Left renal cortex interstitium (tissue), 4 donors: ENCODE measurements at regions not wholly inside any gene's neighbourhood (a gene's known extent, or its start where the extent isn't known, plus 50 kb on each side); places are given as distances from the start of the nearest gene placed in this dataset.
A peak's percentile ranks its signal among the peaks of the same experiment; 100 is the strongest.
"Not testable (repeated sequence)": the region's sequence is repeated elsewhere in the genome, so short reads cannot be mapped to it uniquely, and the experiment has no call there.

ENCODE experiments used
- DNase-seq, 4 donors: peaks; one replicate each; pipeline ENCODE4 v3.0.0-alpha.2; 2013; ENCODE audit warnings: low read depth in 4 of 4, low spot score in 2 of 4, missing footprints in 1 of 4

DNA sequence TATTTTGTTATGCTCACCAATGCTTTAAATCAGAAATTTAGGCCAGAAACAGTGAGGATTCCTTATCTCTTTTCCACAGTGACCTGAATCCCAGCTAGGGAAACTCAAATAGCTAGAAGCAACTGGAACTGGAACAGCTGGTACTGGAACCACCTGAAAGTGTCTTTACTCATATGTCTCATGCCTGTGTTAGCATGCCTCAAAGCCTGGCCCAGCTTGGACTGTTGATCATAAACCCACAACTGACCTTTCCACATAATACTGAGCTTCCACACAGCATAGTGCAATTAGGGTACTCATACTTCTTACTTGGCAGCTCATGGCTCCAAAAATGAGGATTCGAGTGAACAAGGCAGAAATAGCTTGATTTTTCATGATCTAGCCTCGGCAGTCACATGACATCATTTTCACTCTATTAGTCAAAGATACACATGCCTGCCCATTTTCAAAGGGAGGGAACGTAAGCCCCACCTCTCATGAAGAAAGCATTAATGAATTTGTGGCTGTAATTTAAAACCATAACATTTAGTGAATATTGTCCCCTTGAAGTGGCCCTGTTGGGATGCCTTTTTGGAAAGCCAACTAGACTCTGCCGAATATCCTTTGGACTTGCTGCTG, 80.8 kb upstream of the ACSL1 start:
- no peak for DNase-seq

DNA sequence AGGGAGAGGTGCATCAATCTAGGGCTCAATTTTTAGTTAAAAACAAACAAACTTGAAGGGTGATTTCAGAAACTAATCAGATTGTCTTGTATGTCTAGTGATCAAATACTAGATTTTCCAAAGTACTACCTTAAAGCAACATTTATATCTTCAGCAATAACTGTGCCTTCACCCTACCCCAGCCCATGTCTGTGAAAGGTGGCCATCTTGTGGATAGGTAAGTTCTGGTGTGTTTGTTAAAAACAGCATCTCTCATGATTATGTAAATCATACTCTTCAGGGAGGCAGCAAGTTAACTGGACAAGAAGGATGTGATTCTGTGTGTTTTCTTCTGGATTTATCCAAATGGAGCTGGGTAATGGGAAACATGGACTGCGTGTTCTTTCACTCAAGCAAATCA, 81.4 kb upstream of the ACSL1 start:
- no peak for DNase-seq

DNA sequence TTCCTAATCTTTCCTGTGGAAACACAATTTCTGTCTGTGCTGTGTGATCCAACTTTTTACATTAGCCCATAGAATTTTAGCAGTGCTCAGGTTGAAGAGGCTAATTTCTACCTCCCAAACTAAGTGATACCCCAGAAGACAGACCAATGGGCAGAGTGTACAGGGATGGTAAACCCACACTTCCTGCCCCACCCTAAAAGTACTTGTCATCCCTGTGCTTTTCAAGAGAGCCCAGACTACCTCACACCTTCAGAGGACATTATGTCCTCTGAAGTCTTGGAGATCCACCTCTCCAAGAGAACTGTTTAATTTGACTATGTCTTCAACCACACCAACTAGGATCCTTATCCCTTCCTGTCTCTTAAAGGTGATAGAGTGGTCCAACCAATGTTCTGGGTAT, 82.0 kb upstream of the ACSL1 start:
- DNase-seq: no peak

DNA sequence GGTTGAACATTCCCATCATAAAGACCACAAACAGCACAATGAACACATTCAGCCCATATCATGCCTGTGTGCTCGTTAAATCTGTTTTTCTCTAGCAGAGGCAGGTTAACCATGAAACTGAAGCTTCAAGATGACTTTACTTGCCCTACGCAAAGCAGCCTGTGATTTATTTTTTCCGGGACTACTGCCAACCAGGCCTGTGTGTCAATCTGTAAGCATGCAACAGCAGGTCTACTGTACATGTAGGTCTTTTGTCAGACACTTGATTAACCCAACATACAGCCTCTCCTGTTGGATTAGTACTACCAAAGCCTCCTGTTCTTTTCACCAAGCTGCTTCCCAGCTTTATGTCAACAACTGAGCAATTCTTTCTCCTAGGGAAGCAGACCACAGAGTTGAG, 85.5 kb upstream of the ACSL1 start:
- no peak for DNase-seq

DNA sequence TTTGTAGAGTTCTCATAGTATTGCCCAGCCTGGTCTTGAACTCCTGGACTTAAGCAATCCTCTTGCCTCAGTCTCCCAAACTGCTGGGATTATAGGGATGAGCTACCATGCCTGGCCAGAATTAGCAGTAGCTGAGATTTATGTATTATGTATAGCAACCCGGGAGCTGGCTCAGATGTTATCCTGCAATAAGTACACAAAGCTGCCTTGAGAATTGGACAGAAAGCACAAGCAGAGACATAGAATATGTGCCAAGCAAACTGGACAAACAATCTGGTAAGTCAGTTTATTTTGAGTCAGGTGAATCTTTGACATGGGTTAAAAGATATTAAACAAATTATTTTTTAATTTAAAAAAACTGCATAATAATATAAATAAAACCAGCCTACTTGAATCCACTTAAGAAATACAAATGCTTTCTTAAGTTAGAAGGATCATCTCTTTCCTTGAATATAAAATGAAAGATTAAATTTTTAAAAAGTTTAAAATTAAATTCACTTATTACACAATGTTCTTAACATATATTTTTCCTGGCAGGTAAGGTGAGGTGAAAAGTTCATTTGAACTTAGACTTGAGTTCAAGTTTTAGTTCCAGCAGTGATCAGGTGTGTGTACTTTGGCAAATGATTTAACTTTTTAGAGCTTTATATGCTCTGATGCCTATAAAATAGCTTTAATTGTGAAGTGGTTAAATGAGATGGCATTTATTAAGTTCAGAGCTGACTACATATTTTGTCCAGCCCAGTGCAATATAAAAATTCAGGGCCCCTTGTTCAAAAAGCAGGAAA, 87.8 kb upstream of the ACSL1 start:
- no peak for DNase-seq

DNA sequence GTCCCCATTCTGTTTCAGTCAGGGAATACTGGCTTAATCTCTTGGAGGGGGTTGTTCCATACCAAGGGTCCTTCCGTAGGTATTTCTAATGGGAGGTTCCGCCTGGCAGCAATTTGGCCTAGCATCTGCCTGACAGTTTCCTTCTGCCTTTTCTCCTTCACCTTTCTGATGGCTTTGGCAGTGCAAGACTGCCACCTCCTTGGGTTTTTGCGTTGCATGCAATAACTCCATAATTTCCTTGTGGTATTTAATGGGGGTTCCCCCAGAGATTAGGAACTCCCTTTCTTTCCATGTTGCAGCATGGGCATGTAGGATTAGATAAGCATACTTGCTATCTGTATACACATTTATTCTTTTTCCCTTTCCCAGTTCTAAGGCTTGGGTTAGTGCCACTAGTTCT, 93.0 kb upstream of the ACSL1 start:
- not testable (repeated sequence) for DNase-seq

DNA sequence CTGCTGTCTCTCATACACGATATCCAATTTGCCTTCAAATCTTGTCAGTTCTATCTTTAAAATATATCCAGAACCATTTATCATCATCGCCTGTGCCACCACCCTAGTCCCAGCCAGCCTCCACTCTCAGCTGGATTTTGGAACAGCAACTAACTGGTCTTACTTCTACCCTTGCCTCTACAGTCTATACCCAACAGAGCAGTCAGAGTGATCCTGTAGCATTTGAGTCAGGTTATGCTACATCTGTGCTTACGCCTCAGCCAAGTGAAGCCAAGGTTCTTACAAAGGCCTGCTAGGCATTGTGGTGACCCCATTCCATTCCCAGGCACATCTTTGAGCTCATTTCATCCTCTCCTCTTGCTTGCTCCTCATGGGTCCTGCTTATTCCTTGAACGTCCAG, 95.7 kb upstream of the ACSL1 start:
- DNase-seq: no peak

DNA sequence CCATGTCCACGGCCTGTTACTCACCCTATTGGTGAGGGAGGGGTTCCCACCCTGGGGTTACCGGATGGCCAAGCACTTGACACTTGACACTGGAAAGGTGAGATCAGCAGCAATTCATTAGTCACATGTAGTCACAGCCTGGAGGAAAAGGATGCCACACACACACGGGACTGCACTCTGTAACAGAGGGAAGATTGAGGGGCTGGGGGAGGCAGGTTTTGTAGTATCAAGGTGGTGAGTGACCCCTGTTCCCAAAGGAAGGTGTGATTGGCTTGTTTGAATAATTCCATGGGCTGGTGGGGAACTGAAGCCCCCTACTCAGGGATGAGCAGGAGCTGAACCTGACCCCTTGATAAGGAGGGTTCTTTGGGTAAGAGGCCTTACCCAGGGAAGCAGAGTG, 96.0 kb upstream of the HELT start:
- no peak for DNase-seq

DNA sequence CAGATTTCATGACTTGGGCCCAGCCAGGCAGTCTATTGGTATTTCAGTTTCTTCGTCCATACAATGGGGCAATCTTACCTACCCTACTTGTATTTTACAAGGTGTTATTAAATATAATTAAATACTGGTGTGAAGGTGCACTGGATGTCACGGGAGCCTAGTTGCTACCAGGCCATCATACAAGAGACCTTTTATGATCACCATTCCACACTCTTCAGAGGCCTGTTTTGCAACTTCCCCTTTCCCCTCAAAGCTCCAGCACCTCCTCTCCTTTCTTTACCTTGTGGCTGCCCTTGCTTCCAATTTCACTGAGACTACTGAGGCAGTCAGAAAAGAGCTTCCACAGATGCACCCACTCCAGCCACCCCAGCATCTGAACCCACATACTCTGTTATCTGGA, 93.8 kb upstream of the HELT start:
- no peak for DNase-seq

DNA sequence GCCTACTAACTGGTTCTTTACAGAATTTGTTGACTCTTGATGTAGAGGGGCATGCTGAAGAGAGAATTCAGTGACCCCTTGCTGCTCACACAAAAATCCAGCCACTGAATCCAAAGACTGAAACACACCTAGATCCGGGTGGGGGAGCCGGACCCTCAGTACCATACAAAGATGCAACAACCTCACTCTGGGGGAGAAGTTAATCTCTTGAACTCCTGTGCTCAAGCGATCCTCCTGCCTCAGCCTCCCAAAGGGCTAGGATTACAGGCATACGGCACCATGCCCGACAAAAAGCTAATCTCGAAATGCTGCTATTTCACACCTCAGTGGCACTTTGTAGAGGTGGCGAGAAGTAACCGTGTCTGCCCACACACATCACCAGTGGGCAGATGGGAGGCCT, 88.8 kb upstream of the HELT start:
- DNase-seq: no peak

DNA sequence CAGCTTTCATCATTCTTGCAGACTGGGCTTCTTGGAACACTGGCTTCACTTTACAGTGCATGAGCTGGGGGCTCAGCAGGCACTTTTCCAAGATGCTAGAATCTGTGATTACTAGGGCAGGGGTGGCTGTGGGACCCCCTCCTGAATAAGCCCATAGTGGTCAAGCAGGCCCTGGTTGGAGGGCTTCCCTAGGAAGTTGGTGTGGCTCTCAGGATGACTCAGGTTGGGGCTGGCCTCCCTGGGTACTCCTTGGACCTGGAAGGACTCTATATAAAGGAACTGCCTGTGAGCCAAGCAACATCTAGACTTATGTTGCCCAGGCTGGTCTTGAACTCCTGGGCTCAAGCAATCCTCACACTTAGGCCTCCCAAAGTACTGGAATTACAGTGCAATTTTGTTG, 88.3 kb upstream of the HELT start:
- DNase-seq: no peak

DNA sequence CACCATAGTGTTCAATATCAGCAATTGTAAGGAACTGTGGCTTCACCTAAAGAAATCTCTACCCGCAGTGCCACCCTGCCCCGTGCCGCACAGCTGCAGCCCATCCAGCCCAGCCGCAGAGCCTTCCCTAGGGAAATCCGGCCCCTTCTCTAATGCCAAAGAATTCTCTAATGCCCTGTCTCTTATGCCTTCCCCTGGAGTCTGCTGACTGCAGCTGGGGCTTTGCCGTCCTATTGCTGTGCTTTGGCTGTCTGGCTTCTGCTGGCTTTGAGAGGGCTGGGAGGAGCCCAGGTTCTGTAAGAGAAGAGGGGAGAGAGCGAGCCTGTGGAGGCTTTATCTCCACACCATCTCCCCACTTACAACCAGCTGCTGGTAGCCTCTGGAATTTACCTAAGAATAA, 85.9 kb upstream of the HELT start:
- no peak for DNase-seq

DNA sequence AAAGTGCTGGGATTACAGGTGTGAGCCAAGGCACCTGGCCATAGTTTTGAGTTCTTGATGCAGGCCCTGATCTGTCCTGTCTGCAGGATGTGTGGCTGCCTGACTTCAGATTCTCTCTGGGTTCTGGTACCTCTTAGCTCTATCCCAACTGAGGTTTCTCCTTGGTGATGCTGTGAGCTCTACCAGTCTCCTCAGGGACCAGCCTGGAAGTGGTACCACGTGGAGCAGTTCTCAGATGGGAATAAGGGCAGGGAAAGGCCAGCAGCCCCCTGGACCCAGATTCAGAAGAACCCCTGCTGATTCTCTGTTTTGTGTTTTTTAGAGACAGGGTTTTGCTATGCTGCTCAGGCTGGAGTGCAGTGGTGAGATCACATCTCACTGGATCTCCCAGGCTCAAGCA, 85.0 kb upstream of the HELT start:
- DNase-seq: no peak

DNA sequence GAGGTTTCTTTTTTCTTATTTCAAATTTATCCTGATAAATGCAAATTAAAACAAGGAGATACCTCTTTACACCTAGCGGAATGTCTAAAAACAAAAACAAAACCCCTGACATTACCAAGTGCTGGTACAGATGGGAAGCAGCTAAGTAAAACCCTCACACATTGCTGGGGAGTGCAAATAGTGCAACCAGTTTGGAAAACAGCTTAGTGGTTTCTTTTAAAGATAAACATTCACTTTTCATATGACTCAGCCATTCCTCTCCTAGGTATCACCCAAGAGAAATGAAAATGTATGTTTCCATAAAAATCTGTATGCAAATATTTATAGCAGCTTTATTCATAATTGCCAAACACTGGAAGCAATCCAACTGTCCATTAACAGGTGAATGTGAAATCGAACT, 84.1 kb upstream of the HELT start:
- DNase-seq: no peak

DNA sequence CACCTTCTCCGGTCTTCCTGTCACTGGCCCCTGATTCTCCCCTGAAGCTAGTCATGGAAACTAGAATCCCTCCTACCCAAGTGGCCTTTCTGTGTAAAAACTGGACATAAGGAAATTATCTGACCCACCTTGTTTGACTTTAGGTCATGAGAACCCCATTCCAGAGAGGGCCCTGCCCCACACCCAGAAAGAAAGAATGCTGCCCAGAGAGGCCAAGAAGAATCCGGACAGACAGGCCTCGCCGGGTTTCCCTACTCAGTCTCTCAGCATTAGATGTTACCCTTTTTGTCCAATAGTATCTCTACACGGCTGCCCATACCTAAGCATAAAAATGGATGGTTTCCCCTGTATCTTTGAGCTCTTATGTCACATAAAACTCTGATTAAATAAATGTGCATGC, 83.3 kb upstream of the HELT start:
- DNase-seq: no peak

DNA sequence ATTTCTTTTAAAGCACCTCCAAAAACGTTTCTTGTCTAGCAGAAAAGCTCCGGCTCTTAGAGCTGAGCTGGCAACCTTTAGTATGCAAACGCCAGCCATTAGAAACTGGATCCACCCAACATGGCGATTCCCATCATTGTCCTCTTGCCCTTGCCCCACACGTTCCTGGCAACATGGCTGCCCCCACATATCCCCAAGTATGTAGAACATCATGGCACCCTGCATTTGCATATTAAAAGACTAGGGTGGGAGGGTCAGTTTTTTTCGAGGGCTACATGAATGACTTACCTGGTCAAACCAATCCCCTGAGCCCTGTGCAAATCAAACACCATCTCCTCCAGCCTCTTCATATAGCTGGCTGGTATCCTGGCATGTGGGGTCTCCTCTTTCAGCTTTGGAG, 82.2 kb upstream of the HELT start:
- no peak for DNase-seq

DNA sequence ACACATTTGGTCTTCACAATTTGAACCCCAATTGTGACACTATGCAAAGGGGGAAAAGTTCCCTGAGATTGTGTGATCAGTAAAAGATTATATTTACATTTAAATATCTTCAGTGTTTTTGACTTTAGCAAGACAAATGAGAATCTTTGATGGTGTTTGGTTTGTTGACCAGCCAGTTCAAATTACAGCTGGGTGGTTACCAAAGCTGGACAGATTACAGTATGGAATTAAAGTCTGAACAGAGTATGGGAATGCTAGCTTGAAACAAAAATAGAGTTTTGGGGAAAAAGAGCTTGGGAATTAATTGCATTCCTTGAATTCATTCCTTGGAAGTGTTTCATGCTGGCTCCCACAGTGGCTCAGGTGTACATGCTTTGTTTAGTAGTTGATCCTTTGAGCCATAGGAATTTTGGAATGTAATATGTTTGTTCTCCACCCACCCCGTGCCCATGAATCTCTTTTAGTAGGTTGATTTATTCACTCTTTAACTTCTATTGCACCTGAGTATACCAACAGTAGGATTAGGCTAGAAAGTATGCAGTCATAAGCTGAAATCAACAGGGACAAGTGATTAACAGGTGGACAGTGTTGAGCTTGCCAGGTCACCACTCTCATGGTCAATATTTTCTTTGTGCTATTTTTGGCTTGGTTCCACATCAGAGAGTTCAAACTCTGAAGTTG, 81.1 kb upstream of the HELT start:
- DNase-seq: peak in 1 of 4 donors; percentile 24

DNA sequence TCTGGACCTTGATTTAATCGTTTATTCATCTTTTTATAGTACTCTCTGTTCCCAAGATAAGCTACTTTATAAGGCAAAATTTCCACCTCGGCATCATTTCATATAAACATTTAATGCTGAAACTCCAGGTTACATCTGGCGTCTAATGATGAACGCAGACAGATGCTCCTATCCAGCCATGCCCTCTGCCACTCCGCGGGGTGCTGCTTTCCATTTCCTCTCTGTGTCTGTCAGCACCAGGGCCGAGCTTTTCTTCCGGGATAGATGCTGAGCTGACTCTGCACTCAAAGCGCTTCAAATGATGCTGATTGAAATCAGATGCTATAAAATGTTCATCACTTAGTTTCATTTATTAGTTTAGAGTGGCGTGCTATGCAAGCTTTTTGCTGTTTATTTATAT, 80.5 kb upstream of the HELT start:
- DNase-seq: no peak

DNA sequence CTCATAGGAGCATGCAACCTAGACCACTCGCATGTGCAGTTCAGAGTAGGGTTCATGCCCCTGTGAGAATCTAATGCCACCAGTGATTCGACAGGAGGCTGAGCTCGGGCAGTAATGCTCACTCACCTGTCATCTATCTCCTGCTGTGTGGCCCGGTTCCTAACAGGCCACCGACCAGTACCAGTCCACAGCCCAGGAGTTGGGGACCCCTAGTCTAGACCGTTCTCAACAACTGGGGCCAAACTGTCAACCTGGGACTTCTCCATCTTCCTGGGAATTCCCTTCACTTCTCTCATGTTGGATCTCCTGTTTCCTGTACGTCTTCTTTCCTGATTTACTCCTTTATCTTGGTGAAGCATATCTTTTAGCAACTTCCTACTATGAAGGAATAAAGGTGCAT, 79.4 kb upstream of the HELT start:
- DNase-seq: no peak

DNA sequence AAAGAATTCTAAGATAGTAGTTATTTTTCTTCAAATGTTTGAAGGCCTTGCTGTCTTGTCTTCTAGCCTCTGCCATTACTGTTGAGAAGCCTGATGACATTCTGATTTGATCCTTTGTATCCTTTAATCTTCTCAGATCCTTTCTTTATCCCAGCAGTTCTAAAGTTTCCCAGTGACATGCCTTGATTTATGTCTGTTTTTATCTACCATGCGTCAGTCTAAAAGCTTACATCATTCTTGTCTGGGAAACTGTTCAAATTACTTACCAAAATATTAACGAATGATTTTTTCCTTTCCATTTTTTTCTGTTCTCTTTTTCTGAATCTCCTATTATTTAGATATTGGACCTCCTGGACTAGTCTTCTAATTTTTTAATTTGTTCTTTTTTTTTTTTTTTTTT, 78.3 kb upstream of the HELT start:
- no peak for DNase-seq

DNA sequence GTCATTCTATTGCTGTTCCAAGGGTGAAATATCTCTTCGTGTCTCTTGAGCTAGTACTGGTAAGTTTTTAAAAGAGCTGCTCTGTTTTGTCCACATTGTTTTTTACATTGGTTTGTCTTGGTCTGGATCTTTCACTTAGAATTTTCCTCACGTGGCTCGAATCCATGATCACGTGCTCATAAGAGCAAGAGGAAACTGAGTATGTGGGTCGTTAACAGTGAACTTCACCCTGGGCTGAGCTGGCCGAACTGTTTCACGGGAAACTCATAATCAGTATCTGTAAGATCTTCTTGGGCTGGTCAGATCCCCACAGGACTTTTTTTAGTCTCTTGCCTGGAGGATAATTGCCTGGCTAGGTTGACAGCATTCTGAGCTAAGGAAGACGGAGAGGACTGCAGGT, 77.8 kb upstream of the HELT start:
- DNase-seq: no peak
